Stimulated activated CD4-positive, alpha-beta T cell treated with anti-CD3 and anti-CD28 coated beads, TNF-alpha, amount 100 ng/mL, for 4 hours (primary cell): ENCODE measurements at regions not wholly inside any gene's neighbourhood (a gene's known extent, or its start where the extent isn't known, plus 50 kb on each side); places are given as distances from the start of the nearest gene placed in this dataset.
"Not testable (repeated sequence)": the region's sequence is repeated elsewhere in the genome, so short reads cannot be mapped to it uniquely, and the experiment has no call there.

Experiments used
- DNase-seq, 3 experiments: peaks; one replicate each; pipeline ENCODE4 v3.0.0-alpha.2; 2020; ENCODE audit warnings: low read depth in 3 of 3

GRCh38 chr13:105702441-105702840, 833.0 kb downstream of the EFNB2 start:
- DNase-seq = no peak

GRCh38 chr13:105692769-105693168, 842.7 kb downstream of the EFNB2 start:
- DNase-seq = no peak

- DNase-seq = no peak
These were observed 851.2 kb downstream of the EFNB2 start for GRCh38 chr13:105684216-105684615.

GRCh38 chr13:105679838-105680237, 855.6 kb downstream of the EFNB2 start:
- no peak for DNase-seq

GRCh38 chr13:105678072-105678471, 857.4 kb downstream of the EFNB2 start:
- no peak for DNase-seq

- no peak for DNase-seq
These were observed 862.6 kb downstream of the EFNB2 start for GRCh38 chr13:105672881-105673280.

GRCh38 chr13:105671131-105671530, 864.3 kb downstream of the EFNB2 start:
- DNase-seq = not testable (repeated sequence)

- no peak for DNase-seq
These were observed 865.1 kb downstream of the EFNB2 start for GRCh38 chr13:105670179-105670990.

GRCh38 chr13:105665284-105665683, 870.2 kb downstream of the EFNB2 start:
- no peak for DNase-seq

GRCh38 chr13:105663182-105663581, 872.3 kb downstream of the EFNB2 start:
- DNase-seq = no peak

- no peak for DNase-seq
These were observed 874.9 kb downstream of the EFNB2 start for GRCh38 chr13:105660561-105660960.

GRCh38 chr13:105658431-105658830, 877.0 kb downstream of the EFNB2 start:
- no peak for DNase-seq

- DNase-seq = no peak
These were observed 880.4 kb downstream of the EFNB2 start for GRCh38 chr13:105655046-105655445.

- DNase-seq = no peak
These were observed 891.5 kb downstream of the EFNB2 start for GRCh38 chr13:105643966-105644365.

GRCh38 chr13:105642511-105642958, 892.9 kb downstream of the EFNB2 start:
- DNase-seq = no peak

GRCh38 chr13:105641121-105641520, 894.3 kb downstream of the EFNB2 start:
- no peak for DNase-seq

GRCh38 chr13:105638426-105638825, 897.0 kb downstream of the EFNB2 start:
- no peak for DNase-seq

- DNase-seq = no peak
These were observed 901.4 kb downstream of the EFNB2 start for GRCh38 chr13:105634059-105634458.

- no peak for DNase-seq
These were observed 905.0 kb downstream of the EFNB2 start for GRCh38 chr13:105630431-105630830.

- DNase-seq = no peak
These were observed 908.2 kb downstream of the EFNB2 start for GRCh38 chr13:105627270-105627669.

GRCh38 chr13:105625691-105626090, 909.8 kb downstream of the EFNB2 start:
- DNase-seq = no peak

GRCh38 chr13:105616333-105617075, 919.0 kb downstream of the EFNB2 start:
- DNase-seq = no peak

GRCh38 chr13:105612541-105612940, 922.9 kb downstream of the EFNB2 start:
- DNase-seq = no peak
